ENCODE measurements at regions not wholly inside any gene's neighbourhood (a gene's known extent, or its start where the extent isn't known, plus 50 kb on each side); places are given as distances from the start of the nearest gene placed in this dataset.
A peak's percentile ranks its signal among the peaks of the same experiment; 100 is the strongest.

DNA sequence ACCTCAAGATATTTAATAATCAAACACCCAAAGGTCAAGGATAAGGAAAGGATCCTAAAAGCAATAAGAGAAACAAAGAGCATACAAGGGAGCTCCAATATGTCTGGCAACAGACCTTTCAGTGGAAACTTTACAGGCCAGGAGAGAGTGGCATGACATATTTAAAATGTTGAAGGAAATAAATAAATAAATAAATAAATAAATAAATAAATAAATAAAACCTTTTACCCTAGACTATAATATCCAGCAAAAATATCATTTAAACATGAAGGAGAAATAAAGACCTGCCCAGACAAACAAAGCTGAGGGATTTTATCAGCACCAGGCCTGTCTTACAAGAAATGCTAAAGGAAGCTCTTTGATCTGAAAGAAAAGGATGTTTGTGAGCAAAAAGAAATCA is 367.8 kb upstream of the PBX1 start:
- DNase-seq = no peak
- intact Hi-C loops (cut with DNase I) = no loop called here

DNA sequence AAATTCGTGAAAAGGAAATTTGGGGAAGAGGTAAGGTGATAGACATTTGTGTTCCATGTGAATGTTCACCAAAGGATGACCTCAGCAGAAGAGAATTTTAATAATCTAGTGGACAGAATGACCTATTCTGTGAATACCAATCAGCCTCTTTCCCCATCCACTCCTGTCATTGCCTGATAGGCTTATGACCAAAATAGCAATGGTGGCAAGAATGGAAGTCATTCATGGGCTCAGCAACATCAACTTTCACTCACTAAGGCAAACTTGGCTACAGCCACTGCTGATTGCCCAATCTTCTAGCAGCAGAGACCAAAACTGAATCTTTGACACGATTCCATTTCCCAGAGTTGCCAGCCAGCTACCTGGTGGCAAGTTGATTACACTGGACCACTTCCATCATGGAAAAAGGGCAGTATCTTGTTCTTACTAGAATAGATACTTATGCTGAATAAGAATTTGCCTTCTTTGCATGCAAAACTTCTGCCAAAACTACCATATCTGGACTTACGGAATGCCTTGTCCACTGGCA is 348.7 kb upstream of the PBX1 start:
- intact Hi-C loops (cut with DNase I) = no loop called here

DNA sequence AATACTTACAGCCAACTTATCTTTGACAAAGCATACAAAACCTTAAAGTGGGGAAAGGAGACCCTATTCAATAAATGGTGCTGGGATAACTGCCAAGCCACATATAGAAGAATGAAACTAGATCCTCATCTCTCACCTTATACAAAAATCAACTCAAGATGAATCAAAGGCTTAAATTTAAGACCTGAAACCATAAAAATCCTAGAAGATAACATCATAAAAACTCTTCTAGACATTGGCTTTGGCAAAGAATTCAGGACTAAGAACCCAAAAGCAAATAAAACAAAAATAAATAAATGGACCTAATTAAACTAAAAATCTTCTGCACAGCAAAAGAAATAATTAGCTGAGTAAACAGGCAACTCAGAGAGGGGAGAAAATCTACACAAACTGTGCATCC is 335.6 kb upstream of the PBX1 start:
- DNase-seq = no peak
- intact Hi-C loops (cut with DNase I) = no loop called here

More for the DNA sequence above, 348.7 kb upstream of the PBX1 start:
- no peak for DNase-seq

DNA sequence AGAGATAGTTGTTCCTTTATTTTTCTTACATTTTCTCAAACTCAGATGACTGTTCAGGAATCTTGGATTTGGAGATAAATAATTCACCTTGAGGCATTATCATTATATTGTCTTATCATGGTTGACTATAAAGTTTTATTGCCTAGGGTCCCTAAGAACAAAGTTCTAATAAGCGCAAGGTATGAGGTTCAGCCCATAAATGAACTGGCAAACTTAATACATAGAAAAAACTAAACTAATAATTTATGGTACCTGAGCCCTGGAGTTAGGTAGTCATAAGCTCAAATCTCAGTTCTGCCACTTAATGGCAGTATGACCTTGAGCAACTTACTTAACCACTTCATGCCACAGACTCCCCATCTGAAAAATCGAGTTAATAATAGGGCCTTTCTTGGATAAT is 334.0 kb upstream of the PBX1 start:
- no peak for DNase-seq
- intact Hi-C loops (cut with DNase I) = no loop called here

DNA sequence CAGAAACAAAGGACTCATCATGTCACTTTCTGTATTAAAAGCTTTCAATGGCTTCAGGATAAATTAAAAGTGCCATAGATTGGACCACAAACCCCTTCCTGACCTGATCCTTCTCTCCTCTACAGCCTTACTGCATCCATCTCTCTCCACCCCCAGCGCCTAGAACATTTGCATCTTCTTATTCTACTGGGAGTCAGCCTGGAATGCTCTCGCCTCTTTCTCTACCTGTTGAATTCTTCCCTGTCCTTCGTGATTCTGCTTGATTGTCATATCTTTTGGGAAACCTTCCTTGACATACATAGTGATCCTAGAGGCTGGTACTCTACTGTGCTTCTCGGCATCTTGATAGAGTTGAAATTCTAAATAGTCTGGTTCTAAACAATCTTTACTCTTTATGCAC is 332.0 kb upstream of the PBX1 start:
- intact Hi-C loops (cut with DNase I) = no loop called here
- no peak for DNase-seq

DNA sequence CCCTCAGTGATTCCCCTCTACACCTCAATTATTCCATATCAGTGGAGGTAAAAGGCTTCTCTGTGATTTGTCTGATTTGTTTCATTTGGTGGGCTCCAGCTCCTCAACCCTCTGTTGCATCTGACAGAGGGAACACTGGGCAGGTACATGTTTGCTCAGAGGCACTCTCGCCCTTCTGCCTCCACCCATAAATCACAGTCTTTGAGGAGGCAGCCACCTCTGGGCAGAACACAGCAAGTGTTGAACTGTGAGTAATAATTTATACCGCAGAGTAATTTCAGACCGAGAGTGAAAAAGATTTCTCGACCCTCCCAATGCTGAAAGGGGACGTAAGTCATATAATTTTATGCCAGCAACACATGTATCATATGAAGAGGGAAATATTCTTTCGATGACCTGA is 330.1 kb upstream of the PBX1 start:
- intact Hi-C loops (cut with DNase I) = no loop called here
- no peak for DNase-seq

DNA sequence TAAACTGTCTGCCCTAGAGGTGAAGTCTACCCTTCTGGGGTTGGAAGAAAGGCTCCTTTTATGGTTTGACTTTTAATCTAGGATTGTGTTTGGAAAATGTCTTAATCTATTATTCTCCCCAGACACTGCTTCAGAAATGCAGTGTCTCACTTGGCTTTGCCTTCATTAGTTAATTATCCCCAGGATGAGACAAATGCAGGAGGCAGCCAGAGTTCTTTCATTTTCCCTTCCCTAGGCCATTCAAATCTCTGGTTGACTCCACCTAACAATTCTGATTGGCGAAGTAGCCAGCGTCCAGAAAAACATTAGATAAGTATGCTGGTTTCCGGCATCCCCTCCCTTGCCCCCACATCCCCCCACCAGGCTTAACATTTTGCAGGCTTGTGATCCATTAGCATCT is 325.8 kb upstream of the PBX1 start:
- DNase-seq = no peak
- intact Hi-C loops (cut with DNase I) = no loop called here

DNA sequence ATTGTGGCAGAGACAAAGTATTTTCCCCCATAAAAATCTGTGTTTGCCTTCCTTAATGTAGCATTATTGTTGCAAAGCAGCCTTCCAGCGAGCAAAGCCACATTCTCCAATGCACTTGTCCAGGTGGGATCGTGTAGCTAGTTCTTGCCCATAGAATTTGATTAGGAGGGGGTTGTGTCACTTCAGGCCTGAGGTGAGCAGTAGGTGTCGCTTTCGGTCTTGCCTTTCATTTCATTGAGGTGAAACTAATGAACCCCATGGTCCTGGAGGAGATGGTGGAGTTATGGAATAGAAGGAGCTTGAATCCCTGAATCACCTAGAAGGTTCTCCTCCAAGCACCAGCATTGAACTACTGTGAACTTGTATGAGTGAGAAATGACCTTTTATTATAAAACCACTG is 318.9 kb upstream of the PBX1 start:
- no peak for DNase-seq
- intact Hi-C loops (cut with DNase I) = no loop called here

DNA sequence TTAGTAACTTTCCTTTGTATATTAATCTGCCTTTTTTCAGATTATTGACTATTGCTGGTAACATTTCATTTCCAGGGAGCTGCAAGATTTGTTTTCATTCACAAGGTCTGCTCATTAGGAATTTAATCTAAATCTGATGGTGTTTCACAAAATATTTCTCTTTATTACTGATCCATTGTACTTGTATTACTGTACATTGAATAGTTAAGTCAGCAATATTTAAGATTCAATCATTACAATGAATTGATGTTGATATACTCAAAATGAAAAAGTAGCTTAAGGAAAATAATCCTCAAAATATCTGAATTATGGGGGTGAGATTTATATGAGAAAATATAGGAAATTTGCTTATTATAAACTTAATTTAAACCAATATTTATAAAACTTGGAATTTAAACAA is 308.6 kb upstream of the PBX1 start:
- intact Hi-C loops (cut with DNase I) = no loop called here
- DNase-seq = no peak

DNA sequence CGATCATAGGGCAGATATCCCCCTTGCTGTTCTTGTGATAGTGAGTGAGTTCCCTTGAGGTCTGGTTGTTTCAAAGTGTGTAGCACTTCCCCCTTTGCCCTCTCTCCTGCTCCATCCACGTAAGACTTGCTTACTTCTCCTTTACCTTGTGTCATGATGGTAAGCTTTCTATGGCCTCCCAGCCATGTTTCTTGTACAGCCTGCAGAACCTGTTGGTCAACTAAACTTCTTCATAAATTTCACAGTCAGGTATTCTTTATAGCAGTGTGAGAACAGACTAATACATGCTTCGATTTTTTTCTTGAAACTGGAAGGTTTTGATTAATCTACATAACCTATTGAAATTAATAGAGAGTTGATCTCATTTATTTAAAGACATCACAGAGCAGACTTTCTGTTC is 302.5 kb upstream of the PBX1 start:
- intact Hi-C loops (cut with DNase I) = no loop called here

DNA sequence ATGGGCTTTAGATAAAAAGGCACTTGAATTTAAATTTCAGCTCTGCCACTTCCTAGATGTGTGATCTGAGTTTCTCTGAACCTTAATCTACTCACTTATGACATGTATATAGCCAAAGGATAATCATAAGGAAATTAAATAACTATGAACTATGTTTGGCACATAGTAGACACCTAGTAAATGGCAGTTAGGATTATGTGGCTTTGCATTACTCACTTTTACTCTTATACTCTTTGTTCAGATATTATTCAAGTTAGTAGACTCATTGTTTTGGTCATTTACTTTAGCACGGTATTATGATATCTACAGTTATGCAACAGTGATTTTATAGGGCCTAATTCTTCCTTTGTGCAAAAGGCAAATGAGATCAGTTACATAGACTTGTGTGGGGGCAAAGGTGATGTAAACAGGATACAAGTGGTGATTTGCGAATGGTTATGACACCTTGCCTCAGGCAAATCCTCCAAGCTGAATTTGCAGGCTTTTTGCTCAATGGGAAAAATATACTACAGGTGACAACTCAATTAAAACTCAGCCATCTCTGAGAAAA is 297.2 kb upstream of the PBX1 start:
- no peak for DNase-seq
- intact Hi-C loops (cut with DNase I) = no loop called here

More for the DNA sequence above, 302.5 kb upstream of the PBX1 start:
- DNase-seq = no peak

DNA sequence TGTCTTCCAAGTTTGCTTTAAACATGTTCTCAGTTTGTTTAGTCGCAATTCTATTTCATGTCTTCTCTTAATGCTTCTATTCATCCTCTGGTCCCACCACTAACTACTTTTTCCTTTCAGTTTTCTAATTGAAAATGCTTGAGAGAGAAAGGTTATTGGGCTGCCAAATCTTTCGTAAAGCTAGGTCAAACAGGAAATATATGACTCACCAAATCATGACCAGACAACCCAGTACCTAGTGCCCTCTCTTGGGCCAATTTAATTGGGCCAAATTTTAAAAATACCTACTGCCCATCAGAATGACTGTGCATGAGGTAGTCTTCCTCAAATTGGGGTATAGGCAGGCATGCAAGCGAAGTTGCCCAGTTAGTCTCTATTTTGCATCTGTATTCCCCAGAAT is 295.4 kb upstream of the PBX1 start:
- no peak for DNase-seq
- intact Hi-C loops (cut with DNase I) = no loop called here

DNA sequence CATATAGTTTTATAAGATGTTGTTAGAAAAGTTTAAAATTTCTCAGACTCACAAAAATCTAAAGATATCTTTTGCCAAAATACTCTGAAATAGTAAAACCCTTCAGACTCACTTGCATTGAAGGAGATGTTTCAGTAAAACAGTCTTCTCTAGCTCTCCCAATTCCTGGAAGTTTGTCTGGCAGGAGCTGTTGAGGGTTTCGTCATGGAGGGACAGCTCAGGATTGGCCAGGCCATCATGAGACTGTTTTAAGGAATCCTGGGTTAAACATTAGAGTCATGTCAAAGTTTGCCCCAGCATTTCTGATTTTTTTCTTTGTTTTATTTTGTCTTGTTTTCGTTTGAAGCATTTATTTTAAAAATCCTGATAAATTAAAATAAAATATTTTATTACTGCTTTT is 293.8 kb upstream of the PBX1 start:
- DNase-seq = no peak
- intact Hi-C loops (cut with DNase I) = no loop called here

DNA sequence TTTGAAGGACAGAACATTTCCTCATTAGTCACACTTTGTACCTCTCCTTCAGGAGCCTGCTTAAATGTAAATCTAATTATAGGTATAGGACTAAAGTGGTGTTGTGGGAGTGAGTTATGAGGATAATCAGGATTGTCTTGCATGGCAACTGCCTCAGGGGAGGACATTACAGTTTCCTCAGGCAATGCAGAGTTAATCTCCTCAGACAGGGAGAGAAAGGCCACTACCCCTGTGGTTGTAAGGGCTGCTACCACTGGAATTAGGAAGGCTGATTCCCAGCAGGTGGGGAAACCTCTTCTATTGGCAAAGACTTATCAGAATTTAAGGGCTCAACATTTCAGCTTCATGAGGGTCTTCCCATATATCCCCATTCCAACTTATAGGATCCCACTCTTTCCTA is 286.8 kb upstream of the PBX1 start:
- no peak for DNase-seq

DNA sequence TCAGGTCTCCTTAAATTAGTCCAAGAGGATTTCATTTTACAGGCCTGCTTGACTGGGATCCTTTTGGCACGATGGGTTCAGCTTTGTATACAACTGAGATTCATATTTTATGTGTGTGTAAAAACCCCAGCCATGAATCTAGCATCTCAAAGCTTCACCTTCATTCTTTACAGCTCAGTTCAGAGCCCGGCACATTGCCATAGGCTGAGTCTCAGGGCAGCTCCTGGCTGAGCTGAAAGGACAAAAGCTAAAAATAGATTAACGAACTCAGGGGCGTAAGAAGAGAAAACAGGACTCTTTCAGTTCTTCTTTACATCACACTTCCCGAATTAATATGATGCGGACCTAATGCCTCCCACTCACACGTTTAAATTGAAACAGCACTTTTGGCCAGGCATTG is 262.8 kb upstream of the PBX1 start:
- intact Hi-C loops (cut with DNase I) = no loop called here
- DNase-seq = no peak

More for the DNA sequence above, 286.8 kb upstream of the PBX1 start:
- intact Hi-C loops (cut with DNase I) = no loop called here

DNA sequence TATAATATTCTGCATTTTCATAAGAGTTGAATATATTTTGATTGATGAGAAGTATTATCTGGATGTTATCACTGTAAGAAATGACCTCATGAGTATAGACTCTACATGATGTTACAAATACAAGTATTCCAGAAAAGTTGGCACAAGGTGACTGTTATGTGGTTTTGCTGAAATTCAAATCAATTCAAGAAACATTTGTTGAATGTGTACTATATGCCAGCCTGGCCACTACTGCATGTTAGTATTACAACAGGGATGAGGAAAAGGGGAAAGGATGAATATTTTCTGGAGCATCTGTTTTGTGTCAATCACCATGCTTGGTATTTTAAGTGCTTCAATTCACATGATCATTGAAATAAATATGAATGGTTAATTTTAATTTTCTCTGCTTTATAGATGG is 250.9 kb upstream of the PBX1 start:
- DNase-seq = no peak
- intact Hi-C loops (cut with DNase I) = no loop called here

DNA sequence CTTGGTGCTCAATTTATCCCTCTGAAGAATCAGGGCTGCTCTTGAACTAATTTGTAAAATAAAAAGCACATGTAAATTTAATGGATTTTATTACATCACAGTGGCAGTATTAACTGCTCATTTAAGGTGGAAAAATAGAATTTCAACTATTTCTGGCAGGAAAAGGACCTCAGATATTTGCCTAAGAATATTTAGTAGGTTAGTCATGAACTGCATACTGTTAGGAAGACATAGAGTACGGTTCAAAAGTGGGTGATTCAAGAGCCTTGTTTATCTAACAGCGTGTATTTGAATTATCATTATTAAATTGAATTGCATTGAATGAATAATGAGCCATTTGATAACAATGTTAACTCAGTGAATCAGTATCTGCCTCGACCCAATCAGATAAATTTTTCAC is 248.8 kb upstream of the PBX1 start:
- no peak for DNase-seq
- intact Hi-C loops (cut with DNase I) = no loop called here

DNA sequence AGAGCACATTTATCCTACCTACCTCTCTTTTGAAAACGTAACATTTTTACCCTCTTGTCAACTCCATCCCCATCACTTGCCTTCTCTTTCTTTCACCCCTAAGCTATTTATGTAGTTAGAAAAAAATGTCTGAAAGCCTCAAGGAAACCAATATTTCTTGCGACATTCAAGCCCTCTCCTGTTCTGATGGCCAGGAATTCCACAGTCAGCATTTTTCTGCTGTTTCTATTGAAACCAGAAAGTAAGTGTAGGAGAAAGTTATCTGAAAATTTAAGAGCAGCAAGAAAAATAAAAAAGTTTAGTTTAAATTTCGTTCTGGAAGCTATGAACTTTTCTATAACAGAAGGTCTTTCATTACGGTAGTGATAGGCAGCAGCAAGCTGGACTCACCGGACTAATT is 247.6 kb upstream of the PBX1 start:
- intact Hi-C loops (cut with DNase I) = no loop called here
- no peak for DNase-seq

DNA sequence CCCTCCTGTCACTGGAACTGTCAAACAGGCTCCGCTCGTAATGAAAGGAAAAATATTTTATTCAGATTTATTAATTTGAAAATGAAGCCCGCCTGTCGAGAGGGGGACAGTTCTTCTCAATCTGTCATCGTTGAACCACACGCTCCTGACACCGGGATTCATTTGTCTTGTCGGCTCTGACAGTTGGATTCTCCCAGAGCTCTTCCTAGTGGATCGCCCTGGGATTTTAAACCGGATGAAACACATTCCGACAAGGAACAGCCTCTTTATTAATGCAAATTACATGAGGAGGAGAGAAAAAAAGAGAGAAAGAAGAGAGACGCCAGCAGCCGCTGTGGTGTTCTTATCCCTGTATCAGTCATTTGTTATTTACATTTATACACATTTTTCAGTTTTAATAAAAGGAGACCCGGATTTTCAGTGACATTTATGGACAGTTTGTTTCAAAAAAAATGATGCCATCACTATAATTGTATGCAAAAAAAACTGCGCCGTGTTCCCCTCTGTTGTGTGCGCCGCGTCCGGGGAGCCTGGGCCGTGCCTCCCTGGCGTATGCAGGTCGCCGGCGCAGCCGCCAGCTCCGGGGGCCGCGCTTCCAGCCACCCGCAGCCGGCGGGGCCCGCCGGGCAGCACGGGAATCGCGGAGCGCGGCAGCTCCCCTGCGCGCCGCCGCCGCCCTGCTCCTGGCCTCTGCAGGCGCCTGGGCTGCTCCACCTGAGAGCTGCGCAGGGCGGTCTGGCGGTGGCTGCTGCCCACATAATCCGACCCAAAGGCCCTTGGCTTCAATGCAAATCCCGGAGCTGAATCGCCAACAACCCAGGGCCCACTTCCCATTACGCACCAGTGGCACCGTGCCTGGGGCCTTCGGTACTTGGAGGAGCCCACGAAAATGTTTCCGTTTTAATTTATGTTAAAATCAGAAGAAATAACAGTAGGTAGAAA is 237.9 kb upstream of the PBX1 start:
- intact Hi-C loops (cut with DNase I) = no loop called here
- DNase-seq = peak in 8 of 10 donors; percentile 15 to 90 (median 34)

DNA sequence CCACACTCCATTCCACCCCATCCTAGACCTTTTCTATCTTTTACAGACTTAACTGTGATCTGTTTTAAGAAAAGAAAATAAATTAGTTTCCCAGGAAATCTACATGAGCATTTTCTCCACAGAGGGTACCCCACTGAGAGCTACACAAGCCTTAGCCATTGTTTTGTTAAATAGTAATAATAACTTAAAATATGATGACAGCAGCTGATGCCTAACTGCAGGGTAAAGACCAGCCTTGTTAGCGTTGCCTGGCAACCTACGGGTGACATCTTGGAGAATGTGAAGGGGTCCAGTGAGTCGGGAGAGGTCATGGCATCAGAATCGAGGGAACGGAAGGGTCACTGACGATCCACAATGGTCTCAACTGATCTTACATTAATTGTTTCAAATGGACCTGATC is 233.2 kb upstream of the PBX1 start:
- no peak for DNase-seq
- intact Hi-C loops (cut with DNase I) = no loop called here

DNA sequence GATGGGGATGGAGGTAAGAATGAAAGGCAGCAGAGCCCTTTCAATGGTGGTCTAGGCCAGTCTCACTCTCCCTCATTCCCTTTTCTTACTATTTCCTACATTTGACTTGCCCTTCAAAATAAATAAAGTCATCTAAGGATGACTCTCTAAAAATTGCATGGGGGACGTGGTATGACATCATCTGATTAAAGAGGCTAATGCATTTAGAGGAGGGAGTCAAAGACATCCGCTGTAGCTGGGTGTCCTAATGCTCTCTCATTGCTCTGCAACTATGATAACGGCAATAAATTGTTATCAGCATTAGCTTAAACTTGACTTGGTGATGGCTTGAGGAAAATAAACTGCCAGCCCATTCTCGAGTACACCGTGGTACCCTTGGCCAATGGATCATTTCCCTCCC is 225.6 kb upstream of the PBX1 start:
- no peak for DNase-seq
- intact Hi-C loops (cut with DNase I) = loop anchor here (10.0 kb wide), 1 partner anchor 61 kb away; no protein-coding TSS in a partner anchor

DNA sequence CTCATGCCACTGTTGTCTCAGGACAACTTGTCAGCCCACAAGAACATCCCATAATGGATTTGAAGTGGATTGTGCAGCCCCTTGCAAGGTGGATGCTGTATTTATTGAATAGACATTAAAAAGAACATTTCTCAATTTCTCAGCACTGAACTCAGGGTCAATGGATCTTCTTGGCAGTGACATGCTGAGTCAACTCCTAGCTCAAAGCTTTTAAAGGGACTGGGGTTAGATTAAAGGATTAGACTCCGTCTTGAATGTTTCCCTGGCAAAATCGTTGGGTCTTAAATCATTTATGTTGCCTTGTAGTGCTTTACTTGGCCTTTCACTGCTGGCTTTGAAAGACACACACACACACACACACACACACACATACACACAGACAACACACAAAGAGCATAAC is 221.6 kb upstream of the PBX1 start:
- DNase-seq = no peak
- intact Hi-C loops (cut with DNase I) = loop anchor here (10.0 kb wide), 1 partner anchor 57 kb away; no protein-coding TSS in a partner anchor
